NCI-H2196 (cell line): ENCODE measurements at regions not wholly inside any gene's neighbourhood (a gene's known extent, or its start where the extent isn't known, plus 50 kb on each side); places are given as distances from the start of the nearest gene placed in this dataset.

Source experiments
- DNase-seq: peaks from one replicate; lab custom pipeline; 2025; ENCODE audit not compliant: unreplicated experiment; lab: John Stamatoyannopoulos, UW

DNA sequence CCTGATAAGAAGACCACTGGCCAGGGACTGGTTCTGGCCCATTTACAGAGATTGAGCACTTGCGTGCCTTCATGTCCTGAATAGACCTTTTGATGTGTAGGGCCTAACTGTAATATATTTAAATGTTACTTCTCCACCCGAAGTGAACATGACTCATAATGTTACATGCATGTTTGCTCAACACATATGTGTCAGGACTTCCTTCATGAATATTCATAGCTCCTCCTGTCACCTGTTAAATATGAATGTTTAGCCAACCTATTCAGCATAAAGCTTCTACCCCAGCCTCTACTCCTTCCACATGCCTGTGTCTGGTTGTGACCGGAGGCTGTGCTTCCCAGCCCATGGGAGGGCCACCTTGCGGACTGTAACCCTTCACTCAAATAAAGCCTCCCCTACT lies 457.5 kb downstream of the IRX1 start:
- no peak for DNase-seq

DNA sequence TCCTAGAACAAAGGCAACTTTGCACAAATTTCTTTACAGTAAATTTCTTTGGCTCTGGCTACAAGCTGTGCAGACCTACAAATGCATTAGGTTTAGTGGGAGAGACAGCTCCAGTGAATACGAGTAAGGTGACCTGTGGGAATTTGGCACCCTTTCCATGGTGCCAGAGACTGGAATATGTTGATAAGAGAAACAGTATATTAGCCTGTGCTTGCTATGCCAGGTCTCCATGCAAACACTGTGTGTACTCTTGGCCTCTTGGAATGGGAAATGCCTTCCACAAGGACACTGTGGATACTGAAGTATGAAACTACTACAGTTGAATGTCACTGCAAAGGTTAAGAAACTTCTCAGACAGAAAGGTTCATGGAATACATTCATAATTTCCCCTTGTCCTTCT lies 458.5 kb downstream of the IRX1 start:
- no peak for DNase-seq

DNA sequence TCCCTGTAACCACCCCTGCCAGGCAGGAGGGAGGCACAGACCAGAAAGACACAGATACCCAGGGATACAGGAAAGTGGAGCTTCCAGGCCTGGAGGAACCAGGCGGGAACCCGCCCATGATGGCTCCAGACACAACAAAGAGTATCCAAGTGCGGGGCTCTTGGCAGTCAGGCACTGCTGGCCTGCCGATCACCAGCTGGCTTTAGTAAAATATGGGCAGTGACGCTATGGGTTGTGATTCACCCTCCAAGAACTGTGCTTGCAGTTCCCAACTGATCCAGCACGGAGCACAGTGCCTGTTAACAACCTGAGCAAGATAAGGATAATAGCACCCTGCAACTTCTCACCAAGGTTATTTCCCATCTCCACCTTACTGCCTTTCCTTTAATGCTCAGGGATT lies 463.3 kb downstream of the IRX1 start:
- no peak for DNase-seq

DNA sequence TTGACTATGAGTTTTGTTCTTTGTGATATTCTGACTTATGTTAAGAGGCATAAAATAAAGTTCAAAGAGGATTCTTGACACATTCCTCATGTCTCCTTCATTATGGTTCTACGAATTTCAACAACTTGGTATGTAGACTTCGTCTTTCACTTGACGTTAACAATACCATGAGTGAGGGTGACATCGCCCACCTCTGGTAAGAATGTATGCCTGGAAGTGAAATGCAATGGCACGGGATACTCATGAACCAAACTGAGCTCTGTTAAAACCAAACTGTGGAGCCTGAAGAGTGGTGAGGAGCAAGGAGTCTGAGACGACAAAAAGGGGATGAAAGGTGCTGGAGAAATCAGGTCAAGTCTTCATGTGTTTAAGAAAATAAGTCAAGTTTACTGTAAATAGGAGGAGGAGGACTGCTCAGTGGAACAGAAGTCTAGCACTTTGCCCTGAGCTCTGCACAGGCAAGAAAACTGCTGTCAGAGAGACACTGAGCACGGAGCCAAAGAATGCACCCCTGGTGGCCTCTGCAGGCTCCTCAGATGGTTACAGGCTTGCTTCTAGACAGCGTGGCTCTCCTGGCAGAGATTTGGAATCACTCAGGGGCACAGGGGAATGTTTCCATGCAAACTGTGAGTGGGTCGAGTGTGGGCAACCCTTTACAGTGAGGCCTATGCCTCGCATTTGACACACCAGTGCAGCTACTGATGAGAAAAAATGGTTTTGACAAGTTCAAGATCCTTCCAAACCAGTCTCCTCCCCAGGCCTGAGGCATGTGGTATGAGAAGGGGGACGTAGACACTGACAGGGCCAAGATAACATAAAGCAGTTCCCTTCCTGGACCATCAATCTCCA lies 470.1 kb downstream of the IRX1 start:
- no peak for DNase-seq

DNA sequence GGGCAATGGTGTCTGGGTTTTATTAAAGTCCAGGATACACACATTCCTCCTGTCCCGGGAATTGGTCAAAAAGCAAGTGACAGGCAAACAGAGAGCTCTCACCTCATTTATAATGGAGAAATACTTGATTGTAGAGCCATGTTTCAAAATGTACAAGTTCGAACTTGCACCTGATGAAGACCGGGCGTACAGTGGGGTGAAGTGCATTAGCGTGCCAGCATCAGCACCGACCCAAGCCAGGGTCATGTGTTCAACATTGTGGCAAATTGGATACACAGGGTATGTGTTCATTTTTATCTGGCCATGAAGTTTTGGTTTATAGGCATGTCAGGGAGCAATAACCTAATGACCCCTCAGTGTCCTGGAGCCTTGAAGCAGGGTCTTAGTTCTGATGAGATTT lies 472.5 kb downstream of the IRX1 start:
- no peak for DNase-seq

DNA sequence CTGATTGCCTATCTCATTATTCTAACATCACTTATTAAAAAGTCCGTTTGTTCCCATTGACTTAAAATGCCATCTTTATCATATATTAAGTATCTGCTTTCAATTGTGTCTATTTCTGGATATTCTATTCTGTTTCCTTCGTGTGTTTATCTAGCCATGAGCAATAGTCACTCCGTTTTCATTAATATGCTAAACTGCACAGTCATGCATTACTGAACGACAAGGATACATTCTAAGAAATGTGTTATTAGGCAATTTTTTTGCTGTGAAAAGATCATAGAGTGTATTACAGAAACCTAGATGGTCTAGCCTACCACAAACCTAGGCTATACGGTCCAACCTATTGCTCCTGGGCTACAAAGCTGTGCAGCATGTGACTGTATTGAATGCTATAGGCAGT lies 482.9 kb downstream of the IRX1 start:
- DNase-seq = no peak

DNA sequence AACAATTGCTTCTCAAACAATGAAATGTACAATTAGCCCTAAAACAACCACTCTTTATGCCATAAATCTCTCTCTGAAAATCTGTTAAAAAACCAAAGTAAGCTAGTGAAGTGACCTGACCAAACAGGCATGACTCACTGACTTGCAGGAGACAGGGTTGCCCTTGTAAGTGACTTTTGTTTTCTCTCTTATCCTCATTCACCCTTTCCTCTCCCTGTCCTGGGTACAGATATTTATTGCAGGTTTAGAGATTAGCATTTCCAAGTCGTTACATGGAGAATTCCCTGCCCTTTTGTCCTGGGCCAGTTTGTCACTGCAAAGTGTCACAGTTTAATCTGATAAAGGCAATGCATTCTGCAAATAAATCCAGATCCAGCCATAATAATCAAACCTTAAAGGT lies 484.2 kb downstream of the IRX1 start:
- no peak for DNase-seq

DNA sequence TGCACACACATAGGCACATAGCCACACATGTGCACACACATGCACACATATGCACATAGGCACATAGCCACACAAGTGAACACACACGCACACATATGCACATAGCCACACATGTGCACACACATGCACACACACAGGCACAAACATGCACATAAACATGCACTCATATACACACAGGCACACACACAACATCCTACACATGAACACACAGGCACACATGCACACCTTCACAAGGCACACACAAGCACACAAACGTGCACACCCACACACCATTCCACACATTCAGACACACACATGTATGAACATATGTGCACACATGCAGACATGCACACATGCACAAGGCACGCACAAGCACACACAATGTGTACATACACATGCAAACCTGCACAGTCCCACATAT lies 484.7 kb downstream of the IRX1 start:
- DNase-seq = no peak

DNA sequence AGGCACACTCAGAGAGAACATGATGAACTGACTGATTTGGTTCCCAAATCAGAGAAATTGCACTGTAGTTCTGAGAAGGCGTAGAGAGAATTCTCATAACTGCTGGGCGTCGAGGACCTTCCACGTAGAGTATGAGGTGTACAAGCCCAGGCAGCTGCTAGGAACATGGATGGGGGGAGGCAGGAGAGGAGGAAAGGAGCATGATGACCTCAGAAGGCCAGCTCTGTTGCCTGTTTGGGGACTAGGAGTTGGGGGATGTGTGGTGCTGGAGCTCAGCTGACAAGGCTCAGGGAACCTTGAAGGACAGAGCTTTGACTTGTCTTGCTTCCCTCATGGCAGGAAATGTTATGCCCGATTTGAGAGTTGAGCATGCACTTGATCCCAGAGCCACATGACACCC lies 485.4 kb downstream of the IRX1 start:
- no peak for DNase-seq

DNA sequence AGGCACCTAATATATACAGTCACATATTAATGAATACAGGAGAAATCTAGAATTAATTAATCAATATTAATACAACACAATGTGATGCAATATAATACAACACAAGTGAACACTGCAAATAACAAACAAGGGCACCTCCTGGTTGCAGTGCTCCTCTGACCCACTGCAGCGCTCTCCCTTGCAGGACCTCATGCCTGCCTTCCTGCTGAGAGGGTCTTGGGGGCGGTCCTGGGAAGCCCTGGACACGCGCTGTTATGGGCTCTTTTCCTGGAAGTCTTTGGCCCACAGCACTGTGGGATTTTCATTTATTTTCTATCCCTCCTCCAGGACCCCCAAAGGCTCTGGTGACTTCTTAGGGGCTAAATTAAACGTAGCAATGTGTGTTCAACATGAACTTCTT lies 485.8 kb downstream of the IRX1 start:
- DNase-seq = no peak

DNA sequence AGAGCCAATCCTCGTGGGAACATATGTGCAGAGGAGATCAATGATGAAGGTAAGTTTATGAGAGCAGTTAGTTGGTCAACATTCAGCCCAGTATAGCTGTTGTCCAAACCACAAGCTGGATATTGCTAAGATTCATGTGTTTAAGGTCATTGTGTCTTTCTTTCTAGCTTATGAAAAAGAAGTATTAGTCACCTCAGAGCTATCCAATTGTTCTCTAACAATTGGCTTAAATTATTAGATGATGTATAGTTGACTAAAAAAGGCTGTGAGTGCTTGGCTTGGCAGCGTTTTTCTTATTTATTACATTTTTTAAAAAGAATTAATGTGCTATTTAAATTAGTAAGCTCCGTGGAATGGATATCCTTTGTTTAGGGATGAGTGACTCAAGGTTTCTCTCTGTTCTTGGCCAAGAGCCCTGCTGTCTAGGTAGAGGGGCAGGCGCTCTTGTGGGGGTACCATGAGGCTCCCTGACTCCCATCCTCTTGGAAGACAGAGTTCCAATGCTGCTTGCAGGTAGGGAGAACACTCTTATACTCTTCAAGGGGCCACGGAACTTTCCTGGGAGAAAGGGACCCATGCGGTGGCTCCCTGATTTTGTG lies 487.4 kb downstream of the IRX1 start:
- no peak for DNase-seq

DNA sequence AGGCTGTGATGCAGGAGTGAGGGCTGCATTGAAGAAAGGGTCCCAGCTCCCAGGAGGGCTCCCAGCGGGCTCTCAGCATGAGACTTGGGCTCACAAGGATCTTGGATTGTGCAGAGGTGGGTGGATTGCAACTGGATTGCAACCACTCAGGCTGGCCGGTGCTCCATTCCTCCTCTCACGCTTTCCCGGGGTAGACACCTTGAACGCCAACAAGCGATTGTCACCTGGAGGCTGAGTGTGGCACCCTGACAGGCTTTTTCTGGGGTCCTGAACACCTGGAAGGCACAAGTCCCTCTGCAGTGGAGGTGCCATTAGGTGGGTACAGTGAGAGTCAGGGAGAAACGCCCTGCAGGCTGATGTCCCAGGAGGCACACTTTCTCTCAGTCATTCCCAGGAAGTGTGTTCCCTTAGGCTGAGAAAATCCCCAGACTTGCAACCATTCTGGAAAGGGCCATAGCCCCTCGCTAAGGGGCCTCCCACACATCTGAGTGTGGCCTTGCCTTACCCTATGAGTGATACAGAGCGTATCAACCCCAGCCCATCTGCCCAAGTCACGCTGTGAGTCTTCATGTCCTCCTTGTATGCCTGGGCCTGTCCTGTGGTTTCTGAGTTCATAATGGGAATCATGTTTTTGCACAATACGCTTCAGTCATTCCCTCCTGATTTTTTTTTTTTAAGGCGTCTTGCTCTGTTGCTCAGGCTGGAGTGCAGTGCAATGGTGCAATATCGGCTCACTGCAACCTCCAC lies 488.1 kb downstream of the IRX1 start:
- DNase-seq = no peak

DNA sequence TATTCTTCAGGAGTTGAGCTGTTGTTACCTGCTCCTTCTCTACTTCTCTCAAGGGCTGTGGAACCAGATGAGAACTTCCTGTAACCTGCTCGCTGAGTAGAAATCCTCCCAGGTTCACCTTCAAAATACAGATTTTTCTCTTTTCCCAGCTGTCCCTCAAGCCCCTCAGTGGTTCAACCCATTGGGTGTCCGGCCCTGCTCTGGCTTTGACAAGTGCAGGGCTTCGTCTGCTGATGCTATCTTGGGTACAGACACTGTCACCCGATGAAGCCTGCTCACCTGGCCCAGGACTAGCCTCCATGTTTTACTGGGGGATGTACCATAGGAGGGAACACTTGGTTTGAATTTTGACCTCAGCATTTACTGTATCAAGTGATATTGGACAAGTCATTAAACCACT lies 490.4 kb downstream of the IRX1 start:
- no peak for DNase-seq

DNA sequence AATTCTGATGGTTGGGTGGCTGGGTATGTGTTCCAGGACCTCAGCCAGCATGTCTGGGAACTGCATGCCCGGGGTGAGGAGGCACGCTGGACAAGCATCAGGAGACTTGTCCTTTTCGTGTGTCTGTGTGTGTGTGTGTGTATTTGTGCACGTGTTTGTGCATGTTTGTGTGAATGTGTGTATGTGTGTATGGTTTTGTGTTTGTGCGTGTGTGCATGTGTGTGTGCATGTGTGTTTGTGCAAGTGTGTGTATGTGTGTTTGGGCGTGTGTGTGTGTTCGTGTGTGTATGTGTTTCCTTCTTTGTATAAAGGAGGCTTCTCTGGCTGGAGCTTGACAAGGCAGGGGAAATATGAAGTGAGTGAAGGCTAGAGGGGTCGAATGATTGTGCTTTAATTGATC lies 491.5 kb downstream of the IRX1 start:
- no peak for DNase-seq

DNA sequence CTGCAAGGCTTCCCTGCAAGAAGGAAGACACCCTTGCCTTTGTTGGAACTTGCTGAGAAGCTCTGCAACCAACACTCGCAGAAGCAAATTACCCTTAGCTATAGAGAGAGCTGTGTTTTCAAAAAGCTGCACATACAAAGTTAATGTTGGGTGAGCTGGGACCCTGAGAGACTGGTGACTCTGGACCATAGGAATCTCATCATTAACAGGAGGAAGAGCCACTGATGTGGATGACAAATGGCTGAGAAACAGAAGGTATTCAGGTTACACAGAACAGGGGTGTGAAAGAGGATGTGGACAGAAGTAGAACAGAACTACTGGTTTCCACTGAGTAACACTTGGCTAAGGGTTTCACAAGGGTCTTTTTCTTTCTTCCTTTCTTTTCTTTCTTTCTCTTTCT lies 493.5 kb downstream of the IRX1 start:
- DNase-seq = no peak

DNA sequence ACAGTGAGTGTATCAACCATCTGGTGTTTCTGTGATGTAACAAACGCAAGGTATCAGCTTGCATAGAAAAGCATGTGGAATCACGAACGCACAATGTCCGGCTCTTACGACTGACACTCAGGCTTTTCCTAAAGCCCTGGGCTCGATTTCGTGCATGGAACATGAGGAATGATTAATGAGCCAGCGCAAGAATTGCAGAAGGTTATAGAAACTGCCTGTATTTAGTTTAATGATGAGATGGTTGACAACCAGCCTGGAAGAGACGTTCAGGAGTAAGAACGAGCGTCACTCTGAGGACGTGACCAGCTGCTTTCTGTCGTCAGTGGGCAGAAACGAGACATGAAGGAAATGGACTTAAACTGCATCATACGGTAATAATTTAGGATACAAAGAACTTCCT lies 497.6 kb downstream of the IRX1 start:
- no peak for DNase-seq

DNA sequence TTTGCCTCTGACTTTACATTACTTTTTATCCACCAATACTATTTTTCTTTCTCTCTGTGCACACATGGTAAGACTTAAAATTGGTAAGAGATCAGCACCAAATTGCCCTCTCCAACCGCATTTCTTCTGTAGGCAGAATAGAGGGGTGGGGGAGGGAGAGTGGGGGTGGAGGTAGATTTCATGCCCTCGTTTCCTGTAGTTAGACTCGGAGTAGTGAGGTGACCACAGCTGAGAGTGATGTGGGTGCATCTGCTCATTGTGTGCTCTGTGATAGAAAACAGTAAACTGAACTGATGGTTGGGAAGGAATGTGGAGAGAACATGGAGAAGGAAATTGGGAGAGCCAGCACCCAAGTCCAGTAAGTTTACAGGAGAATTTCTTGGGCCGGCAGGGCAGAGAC lies 498.3 kb downstream of the IRX1 start:
- no peak for DNase-seq

DNA sequence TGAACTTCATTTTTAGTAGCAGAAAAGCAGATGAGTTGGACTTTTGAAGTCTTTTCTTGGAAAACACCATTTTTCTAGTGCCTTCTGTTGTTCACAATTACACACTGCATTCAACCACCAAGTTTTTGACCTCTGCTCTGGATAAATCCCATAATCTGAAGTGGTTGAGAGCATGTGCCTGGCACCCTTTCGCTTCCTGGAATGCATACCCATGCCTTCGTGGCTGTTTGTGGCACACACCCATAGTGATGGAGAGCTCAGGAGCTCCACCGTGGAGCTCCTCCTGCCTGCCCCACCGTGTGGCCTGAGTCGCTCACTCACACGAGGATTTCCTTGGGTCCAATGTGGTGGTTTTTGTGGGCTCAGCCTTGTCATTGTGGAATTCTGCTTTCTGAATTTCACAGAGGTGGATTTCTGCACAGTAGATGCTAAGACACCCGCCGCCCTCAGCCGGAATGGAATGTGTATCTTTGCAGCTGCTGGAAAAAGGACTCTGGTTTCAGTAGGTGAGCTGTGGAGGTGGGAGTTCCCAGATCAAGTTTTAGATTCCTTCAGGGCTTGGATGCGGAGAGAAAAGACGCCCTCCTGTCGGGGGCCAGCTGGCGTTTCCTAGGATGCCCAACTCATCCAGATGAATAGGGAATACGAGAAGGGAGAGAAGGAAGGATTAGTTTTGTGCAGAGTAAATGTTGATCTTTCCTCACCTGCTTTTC lies 500.4 kb downstream of the IRX1 start:
- DNase-seq = no peak

DNA sequence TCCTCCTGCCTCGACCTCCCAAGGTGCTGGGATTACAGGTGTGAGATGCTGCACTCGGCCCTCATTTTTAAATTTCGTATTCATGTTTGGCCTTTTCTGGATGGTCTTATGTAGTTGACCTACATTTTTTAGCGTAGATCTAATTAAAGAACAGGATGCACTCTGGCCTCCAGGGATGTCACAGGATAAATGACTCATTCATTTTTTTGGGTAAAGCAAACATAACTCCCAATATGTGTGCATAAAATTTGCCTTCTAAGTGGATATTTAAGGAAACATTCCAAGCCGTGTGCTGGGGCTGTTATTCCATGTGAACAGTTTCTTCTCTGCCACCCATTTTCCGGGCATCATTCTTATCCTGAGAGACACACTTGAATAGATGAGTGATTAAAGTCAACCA lies 501.6 kb downstream of the IRX1 start:
- DNase-seq = no peak

DNA sequence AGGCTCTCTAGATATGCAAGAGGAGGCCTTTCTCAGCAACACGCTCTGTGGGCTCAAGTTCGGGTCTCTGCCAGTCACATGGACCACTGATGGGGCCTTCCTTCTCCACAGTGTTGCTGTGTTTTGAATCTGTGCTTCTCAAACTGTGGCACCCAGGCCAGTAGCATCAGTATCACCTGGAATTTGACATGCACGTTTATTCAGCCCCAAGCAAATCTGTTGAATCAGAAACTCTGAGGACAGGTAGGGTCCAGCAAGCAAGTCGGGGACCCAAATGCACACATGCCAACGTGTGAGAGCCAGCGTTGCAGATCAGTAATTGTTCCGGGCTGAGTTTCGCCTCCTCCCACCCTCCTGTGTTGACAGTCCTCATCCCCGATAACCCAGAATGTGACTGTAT lies 502.6 kb downstream of the IRX1 start:
- DNase-seq = no peak

DNA sequence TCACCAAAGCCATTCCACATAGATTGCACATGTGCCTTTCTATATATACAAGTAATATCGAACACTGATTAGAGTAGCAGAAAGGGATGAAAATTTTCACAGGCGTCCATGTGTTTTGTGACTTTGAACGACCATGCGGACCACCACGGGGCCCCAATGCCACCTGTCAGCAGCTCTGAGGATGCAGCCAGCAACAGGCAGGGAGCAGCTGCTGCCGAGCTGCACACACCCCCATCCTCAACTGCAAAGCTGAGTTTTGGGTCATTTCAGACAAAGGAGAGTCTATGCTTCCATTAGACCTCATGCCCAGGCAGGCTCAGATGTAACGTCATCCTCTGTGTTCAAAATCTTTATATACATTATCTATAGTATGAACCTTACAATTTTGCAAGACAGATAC lies 503.8 kb downstream of the IRX1 start:
- DNase-seq = no peak

DNA sequence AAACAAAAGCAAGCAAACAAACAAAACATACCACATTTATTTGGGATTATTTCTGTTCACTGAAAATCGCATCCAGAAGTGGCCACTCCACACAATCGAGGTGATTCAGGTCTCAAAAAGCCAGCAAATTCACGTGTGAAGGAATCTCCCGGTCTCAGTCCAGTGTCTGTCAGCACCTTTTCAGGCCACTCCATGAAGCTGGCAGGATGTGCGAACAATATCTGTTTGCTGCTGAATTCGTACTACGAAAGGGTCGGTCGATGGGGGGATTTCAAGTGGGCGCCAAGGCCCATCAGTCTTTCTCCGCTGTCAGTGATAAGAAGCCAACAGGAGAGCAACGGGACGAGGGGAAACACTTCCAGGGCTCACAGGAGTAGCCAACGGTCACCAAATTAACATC lies 505.1 kb downstream of the IRX1 start:
- DNase-seq = no peak
